ENCODE measurements at regions not wholly inside any gene's neighbourhood (a gene's known extent, or its start where the extent isn't known, plus 50 kb on each side); places are given as distances from the start of the nearest gene placed in this dataset.
A peak's percentile ranks its signal among the peaks of the same experiment; 100 is the strongest.
"Not testable (repeated sequence)": the region's sequence is repeated elsewhere in the genome, so short reads cannot be mapped to it uniquely, and the experiment has no call there.

- DNase-seq, result peak; percentile 91
Observed at GRCh38 chr12:86496595-86496994, 240.4 kb upstream of the MGAT4C start.

DNA sequence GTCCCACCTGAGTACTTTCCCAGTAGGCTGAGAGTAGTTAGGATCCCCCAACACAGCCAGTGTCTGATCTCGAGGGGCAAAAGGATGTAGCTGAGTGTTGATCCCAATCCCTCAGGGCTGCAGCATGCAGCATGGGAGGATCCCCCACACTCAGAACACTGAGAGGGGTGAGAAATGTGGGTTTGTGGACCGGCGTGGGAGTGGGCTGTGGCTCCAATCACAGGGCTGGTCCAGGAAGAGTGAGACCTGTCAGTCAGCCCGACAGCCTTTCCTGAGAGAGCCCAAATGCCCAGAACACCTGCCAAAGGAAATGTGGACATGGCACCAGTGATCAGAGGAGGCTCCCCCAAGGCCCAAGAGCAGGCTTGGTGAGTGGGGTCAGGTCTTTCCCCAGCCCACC, 228.3 kb upstream of the MGAT4C start:
- no peak for DNase-seq

- no peak for DNase-seq
Observed at GRCh38 chr12:86473231-86473630, 217.0 kb upstream of the MGAT4C start.

- DNase-seq, result no peak
Observed at GRCh38 chr12:86456776-86457175, 200.6 kb upstream of the MGAT4C start.

DNA sequence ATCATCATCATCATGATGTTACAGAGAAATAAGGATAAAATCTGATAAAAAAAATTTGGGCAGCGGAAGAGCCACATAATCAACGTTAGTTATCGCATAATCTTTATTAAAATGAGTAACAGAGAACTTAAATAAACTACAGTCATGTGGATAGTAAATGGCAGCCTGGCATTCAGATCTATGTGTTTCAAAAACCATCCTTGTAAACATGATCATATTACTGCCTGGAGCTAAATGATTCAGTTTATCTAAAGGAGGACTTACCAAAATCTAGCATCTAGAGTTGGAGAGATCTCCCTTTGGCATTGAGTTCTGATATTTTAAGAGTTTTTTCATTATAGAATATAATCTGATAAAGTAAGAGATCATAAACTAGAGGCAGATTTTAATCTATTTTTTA, 200.1 kb upstream of the MGAT4C start:
- no peak for DNase-seq

DNA sequence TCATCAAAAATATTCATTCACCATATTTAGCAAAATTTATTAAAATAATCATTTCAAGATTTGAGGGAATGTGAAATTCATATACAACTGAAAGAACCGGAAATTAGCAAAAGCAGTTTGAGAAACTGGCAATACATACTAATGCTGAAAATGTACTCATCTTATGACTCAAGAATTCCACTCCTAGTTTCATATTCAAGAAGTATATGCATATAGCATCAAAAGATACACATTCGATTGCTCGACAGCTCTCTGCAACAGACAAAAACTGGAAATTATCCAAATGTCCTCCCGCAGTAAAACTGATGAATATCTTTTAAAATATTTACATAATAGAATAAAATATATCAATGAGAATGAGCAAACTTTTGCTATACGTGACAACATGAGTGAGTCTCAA, 189.2 kb upstream of the MGAT4C start:
- no peak for DNase-seq

- peak; percentile 71 for DNase-seq
Observed at GRCh38 chr12:86435053-86435452, 178.9 kb upstream of the MGAT4C start.

DNA sequence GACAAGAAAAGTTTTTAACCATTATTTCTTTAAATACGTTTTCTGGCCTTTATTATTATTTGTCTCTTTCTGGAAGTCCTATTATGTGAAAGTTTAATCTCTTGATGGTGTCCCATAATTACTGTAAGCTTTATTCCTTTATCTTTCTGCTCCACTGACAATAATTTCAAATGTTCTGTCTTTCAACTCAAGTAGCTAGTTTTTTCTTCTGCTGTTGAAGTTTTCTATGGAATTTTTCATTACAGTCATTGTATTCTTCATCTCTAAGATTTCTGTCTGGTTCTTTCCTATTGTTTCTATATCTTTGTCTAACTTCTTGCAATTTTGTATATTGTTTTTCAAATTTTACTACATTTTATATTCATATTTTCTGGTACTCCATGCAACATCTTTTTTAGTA, 173.6 kb upstream of the MGAT4C start:
- DNase-seq, result no peak

DNA sequence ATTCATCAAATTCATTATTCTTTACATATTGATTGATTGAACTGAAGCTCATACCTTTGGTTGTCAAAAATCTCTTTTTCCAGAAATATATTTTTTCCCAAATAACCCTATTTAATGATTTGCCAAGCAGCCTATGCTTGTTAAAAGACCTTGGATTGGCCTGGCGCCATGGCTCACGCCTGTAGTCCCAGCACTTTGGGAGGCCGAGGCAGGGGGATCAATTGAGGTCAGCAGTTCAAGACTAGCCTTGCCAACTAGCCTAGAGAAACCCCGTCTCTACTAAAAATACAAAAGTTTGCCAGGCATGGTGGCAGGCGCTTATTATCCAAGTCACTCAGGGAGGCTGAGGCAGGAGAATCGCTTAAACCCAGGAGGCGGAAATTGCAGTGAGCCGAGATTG, 165.1 kb upstream of the MGAT4C start:
- DNase-seq, result no peak

DNA sequence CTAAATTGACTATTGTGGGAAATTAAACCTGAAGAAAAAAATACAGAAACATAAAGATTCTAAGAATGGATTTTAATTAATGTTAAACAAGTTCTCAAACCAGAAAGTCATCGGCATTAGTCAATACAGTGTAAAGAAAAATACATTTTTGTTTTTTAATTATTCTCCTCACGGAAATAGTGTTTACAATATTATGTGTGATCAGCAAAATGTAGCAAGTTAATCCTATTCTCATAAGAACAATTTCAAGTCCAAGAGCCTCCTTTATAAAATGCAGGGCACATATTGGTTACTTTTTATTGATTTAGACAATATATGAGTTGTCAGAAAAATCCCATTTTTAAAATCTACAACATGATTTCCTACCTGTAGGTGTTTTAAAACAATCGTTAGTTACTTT, 158.0 kb upstream of the MGAT4C start:
- no peak for DNase-seq

- DNase-seq, result no peak
Observed at GRCh38 chr12:86411710-86412109, 155.5 kb upstream of the MGAT4C start.

DNA sequence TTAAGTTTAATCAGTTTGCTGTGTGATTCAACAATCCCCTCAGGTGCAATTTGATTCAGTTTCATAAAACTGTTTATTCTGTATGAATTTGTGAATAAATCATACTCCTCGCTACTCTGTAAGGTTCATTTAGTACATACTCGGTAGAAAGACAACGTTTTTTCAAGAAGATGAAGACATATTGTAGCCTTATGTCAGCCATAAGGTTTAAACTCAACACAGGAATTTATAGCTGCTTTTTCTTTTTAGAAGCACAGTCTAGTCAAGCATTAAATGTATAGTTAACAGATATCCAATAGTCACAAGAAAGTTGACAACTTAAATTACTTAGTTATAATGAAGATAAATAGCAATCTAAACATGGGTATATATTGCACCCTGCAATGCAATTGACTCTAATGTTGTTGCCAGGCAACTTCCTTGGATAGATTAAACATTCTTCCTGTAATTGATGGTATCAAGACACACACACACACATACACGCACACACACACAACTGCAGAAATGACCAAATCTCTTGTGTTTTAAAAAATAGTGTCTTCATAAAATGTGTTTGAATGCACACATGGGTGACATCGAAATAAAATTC, 151.5 kb upstream of the MGAT4C start:
- no peak for DNase-seq

DNA sequence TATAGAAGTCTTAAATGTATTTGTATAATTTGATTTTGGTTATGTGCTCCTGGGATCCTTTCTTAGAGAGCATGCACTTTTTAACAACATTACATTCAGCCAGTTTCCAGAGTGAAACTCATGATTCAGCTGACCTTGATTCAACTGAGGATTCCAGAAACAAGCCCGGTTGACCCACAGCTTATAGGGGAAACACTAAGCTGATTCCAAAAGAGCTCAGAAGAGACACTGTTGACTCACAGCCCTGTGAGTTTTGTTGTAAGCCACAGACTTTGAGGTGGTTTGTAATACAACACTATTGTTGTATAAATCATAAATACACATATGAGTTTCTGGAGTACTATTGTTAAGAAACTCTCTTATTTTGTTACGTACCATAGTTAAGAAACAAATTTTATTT, 133.8 kb upstream of the MGAT4C start:
- no peak for DNase-seq

DNA sequence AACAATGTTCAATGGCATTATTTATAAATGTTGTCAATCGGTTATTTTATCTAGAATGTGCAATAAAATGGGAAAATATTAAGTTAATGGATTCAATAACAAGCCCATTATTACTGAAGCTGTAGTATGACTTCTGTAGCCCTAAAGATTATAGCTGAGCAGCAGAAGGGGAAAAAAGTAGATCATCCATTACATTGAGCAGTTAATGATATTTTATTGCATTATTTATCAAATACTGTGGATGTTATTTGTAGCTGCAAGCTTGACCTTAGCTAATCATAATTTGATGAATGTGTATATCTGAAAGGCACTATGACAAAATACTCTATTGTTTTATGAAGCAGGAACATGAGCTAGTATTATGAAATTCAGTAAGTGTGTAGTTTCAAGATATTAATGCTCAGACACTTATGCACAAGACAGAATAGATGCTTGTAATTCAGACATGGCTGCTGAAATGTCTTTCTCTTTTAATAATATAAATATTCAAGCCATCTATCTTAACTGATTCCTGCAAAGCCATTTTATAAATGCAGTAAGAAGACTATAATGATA, 131.5 kb upstream of the MGAT4C start:
- no peak for DNase-seq

DNA sequence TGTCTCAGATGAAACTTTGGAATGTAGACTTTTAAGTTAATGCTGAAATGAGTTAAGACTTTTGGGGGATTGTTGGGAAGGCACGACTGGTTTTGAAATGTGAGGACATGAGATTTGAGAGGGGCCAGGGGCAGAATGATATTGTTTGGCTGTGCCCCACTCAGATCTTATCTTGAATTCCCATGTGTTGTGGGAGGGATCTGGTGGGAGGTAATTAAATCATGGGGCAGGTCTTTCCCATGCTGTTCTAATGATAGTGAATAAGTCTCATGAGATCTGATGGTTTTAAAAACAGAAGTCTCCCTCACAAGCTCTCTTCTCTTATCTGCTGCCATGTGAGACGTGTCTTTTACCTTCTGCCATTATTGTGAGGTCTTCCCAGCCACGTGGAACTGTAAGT, 127.6 kb upstream of the MGAT4C start:
- DNase-seq, result not testable (repeated sequence)

DNA sequence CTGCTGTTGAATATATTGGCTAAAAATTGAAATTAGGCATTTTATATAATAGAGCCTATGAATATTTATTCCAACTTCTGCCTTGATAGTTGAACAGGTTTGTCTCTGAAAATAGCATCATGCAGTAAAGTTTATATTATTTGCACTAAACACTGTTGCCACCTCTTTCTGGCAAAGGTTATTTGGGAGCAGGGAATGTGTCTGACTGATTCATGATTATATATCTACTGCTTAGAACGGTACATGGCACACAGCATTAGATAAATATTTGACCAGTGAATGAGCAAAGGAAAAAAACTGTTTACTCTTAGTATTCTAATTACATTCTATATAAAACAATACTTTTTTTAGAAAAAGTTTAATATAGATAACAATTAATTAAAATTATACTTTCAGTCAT, 123.1 kb upstream of the MGAT4C start:
- no peak for DNase-seq

DNA sequence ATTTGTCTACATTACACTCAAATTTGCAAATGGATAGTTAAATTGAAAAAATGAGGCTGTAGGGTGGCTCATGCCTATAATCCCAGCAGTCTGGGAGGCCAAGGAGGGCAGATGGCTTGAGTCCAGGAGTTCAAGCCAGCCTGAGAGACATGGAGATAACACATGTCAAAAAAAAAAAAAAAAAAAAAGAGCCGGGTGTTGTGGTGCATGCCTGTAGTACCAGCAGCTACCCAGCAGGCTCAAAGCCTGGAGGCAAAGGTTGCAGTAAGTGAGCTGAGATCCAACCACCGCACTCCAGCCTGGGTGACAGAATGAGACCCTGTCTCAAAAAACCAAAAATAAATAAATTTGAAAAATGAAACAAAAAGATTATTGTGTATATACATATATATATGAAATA, 119.9 kb upstream of the MGAT4C start:
- no peak for DNase-seq

- no peak for DNase-seq
Observed at GRCh38 chr12:86373813-86374212, 117.6 kb upstream of the MGAT4C start.

- no peak for DNase-seq
Observed at GRCh38 chr12:86367137-86367536, 110.9 kb upstream of the MGAT4C start.

DNA sequence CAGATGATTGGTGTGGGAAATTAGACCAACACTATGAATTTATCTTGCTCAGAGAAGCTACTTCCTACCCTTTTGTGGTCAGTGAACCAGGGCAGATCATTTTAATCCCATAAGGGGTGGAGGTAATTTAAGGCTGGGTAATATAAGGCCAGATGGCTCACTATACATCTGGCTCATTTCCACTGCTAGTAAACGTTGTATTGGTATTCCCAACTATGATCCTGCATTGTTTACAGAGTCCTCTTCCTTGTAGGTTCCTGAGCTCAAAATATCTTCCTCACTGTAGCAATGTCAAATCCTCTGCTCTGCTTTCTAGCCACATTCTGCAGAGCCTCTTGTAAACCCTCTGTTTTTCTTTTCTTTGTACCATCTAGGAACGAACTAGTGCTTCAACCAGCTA, 93.0 kb upstream of the MGAT4C start:
- DNase-seq, result no peak

DNA sequence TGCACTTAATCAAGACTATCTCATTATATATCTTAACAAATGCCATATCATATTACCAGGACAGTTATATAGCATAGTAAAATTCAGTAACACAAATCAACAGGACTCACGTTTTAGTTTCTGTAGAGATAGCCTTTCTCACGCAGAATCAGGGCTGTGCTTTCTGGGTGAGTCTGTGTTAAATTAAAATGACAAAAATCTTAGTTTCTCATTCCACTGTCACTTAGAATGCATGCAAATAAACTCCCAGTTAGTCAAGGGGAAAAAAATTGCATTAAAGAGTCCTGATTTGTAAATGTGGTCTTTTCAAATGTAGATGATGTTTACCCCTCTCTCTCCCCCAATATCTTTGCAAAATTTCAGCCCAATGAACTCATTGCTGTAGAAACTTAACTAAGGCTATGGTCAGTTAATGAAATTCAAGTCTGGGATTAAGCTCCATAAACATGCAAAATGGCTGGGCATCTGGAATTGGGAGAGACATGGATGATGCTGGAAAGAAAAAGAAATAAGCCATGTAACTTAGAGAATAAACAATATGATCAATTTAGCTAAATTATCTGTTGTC, 77.8 kb upstream of the MGAT4C start:
- no peak for DNase-seq

DNA sequence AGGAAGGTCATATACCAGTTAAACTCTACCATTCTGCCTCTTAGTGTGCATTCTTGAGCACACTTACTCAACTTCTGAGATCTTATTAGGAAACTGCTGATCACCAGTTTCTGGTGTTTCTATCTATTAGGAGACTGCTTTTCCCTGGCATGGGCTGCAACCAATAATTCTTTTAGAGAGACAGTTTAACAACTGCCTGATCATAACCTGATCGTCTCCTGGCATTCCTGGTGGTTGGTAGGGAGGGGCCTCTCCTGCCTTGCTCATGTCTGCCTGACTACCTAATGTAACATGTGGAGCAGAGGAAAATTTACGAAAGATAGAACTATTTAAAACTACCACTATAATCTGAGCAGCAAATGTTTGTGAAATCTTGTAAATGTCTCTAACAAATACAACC, 75.3 kb upstream of the MGAT4C start:
- no peak for DNase-seq

DNA sequence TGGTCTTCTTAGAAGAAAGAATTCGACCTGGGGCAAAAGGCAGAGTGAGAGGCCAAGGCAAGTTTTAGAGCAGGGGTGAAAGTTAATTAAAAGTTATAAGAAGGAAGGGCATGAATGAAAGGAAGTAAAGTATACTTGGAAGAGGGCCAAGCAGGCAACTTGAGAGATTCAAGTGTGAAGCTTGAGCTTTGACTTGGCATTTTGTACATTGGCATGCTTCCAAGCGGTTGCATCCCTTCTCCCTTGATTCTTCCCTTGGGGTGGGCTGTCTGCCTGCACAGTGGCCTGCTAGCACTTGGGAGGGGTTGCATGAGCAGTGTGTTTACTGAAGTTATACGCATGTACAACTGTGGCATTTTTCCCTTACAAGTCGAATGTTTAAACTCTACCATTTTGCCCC, 74.8 kb upstream of the MGAT4C start:
- DNase-seq, result no peak

DNA sequence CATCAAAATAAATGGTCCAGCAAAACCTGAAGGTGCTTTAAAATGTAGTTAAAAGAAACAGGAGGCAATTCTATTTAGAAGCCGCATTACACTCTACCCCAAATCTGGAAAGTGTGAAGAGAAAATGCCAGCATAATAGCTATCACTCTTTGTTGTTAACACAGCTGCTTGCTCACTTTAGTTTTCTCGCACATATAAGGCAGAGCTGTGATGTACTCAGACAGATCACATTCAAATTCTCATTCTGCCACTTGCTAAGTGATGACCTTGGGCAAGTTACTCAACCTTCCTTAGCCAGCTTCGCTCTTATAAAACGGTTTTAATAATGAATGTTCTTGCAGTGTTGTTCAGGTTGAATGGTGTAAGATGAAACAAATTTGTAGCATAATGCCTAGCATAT, 56.0 kb upstream of the MGAT4C start:
- no peak for DNase-seq
